GM18505 (cell line): ENCODE measurements at regions not wholly inside any gene's neighbourhood (a gene's known extent, or its start where the extent isn't known, plus 50 kb on each side); places are given as distances from the start of the nearest gene placed in this dataset.

ENCODE experiments used
- ATAC-seq: cut with Tn5 transposase; IDR thresholded peaks from one replicate; pipeline ENCODE4 v1.9.1; 2021; ENCODE audit not compliant: unreplicated experiment
- POLR2A ChIP-seq: IDR thresholded peaks from 4 replicates; pipeline ENCODE4 v1.6.1; 2011; ENCODE audit warnings: borderline replicate concordance; ENCODE audit not compliant: insufficient read depth, insufficient read length; ENCODE audit errors: extremely low read depth

- no peak for TF ChIP-seq POLR2A
- ATAC-seq = no peak
Observed at GRCh38 chr6:106035655-106036054, 50.5 kb upstream of the PRDM1 start.

- no peak for TF ChIP-seq POLR2A
- no peak for ATAC-seq
Observed at GRCh38 chr6:106033806-106034205, 52.3 kb upstream of the PRDM1 start.

- ATAC-seq = no peak
- no peak for TF ChIP-seq POLR2A
Observed at GRCh38 chr6:106027758-106028157, 58.4 kb upstream of the PRDM1 start.

- no peak for TF ChIP-seq POLR2A
- ATAC-seq = no peak
Observed at GRCh38 chr6:106026748-106027715, 59.1 kb upstream of the PRDM1 start.

GRCh38 chr6:106025655-106026054 is 60.5 kb upstream of the PRDM1 start:
- ATAC-seq = no peak
- no peak for TF ChIP-seq POLR2A

- no peak for TF ChIP-seq POLR2A
- ATAC-seq = no peak
Observed at GRCh38 chr6:106022801-106023200, 63.3 kb upstream of the PRDM1 start.

GRCh38 chr6:106017454-106017853 is 68.7 kb upstream of the PRDM1 start:
- no peak for TF ChIP-seq POLR2A

GRCh38 chr6:106014955-106015354 is 71.2 kb upstream of the PRDM1 start:
- no peak for ATAC-seq
- no peak for TF ChIP-seq POLR2A

More at GRCh38 chr6:106017454-106017853, 68.7 kb upstream of the PRDM1 start:
- ATAC-seq = no peak

- no peak for ATAC-seq
- TF ChIP-seq POLR2A = no peak
Observed at GRCh38 chr6:106011476-106011875, 74.7 kb upstream of the PRDM1 start.

- ATAC-seq = no peak
- no peak for TF ChIP-seq POLR2A
Observed at GRCh38 chr6:106005954-106006353, 80.2 kb upstream of the PRDM1 start.

- ATAC-seq = no peak
- no peak for TF ChIP-seq POLR2A
Observed at GRCh38 chr6:106005013-106005412, 81.1 kb upstream of the PRDM1 start.

GRCh38 chr6:106003268-106003987 is 82.7 kb upstream of the PRDM1 start:
- no peak for TF ChIP-seq POLR2A
- ATAC-seq = no peak

- ATAC-seq = no peak
Observed at GRCh38 chr6:106002005-106002404, 84.1 kb upstream of the PRDM1 start.

GRCh38 chr6:106000935-106001334 is 85.2 kb upstream of the PRDM1 start:
- ATAC-seq = no peak
- TF ChIP-seq POLR2A = no peak

More at GRCh38 chr6:106002005-106002404, 84.1 kb upstream of the PRDM1 start:
- TF ChIP-seq POLR2A = no peak
